Skeletal muscle tissue (tissue), 3 donors: ENCODE measurements at regions not wholly inside any gene's neighbourhood (a gene's known extent, or its start where the extent isn't known, plus 50 kb on each side); places are given as distances from the start of the nearest gene placed in this dataset.
"Not testable (repeated sequence)": the region's sequence is repeated elsewhere in the genome, so short reads cannot be mapped to it uniquely, and the experiment has no call there.

Experiments
- H3K27ac ChIP-seq: one replicate; pipeline ENCODE4 v1.7.0; 2013; ENCODE audit warnings: mild to moderate bottlenecking, low read depth, low read length, inconsistent platforms
- H3K27me3 ChIP-seq, 3 donors: one replicate each; pipeline ENCODE4 v1.7.0; 2013; ENCODE audit warnings: low read length in 3 of 3; ENCODE audit not compliant: control insufficient read depth in 3 of 3, insufficient read depth in 3 of 3
- H3K36me3 ChIP-seq, 3 donors: one replicate each; pipeline ENCODE4 v1.7.0; 2013; ENCODE audit warnings: low read length in 3 of 3; ENCODE audit not compliant: control insufficient read depth in 3 of 3, insufficient read depth in 3 of 3
- H3K4me1 ChIP-seq, 3 donors: one replicate each; pipeline ENCODE4 v1.7.0; 2013; ENCODE audit warnings: low read length in 3 of 3, mild to moderate bottlenecking in 3 of 3; ENCODE audit not compliant: control insufficient read depth in 3 of 3, insufficient read depth in 3 of 3
- H3K4me3 ChIP-seq, 3 donors: one replicate each; pipeline ENCODE4 v1.7.0; 2013; ENCODE audit warnings: low read length in 3 of 3
- H3K9ac ChIP-seq, 3 donors: one replicate each; pipeline ENCODE4 v1.7.0; 2013; ENCODE audit warnings: low read length in 3 of 3, mild to moderate bottlenecking in 3 of 3, moderate library complexity in 2 of 3, low read depth in 1 of 3
- H3K9me3 ChIP-seq, 3 donors: one replicate each; pipeline ENCODE4 v1.7.0; 2013; ENCODE audit warnings: low read length in 3 of 3; ENCODE audit not compliant: control insufficient read depth in 3 of 3
- donor health status: Osteomylitis.

DNA sequence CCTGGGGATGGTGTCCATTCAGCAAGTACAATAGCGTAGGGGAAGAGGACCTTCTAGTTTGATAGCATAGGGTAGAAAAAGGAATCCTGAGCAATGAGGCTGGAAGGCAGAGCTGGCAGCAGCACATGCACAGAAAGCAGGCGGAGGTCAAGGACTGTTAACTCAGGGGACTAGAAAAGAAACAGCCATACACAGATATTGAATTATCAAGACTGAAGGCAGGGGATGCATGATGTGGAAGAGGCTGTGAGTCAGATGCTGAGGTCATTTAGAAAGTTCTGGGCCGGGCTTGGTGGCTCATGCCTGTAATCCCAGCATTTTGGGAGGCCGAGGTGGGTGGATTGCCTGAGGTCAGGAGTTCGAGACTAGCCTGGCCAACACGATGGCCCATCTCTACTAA is 65.6 kb downstream of the OPTC start:
- Histone ChIP-seq H3K9me3 (no peaks in the 10 kb centered on the region), H3K36me3 (no peaks in the 10 kb centered on the region), H3K27ac (peak overlapping the region; percentile 84), H3K4me3 (no peak overlapping the region), H3K9ac (no peak overlapping the region), H3K27me3 (no peaks in the 10 kb centered on the region), H3K4me1 (peaks cover 42 to 47% (median 46%) of the 10 kb centered on the region in 3 donors)

DNA sequence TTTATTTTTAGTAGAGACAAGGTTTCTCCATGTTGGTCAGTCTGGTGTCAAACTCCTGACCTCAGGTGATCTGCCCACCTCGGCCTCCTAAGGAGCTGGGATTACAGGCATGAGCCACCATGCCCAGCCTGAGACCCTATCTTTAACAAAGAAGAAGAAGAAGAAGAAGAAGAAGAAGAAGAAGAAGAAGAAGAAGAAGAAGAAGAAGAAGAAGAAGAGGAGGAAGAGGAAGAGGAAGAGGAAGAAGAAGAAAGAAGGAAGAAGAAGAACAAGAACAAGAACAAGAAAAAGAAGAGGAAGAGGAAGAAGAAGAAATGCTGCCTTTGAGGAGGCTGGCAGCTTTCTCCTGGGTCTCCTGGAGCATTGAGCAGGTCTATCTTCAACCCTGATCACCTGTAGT is 64.9 kb upstream of the ATP2B4 start:
- not testable (repeated sequence) for H3K9ac ChIP-seq, H3K36me3 ChIP-seq, H3K4me3 ChIP-seq, H3K9me3 ChIP-seq, H3K27me3 ChIP-seq, H3K27ac ChIP-seq
- H3K4me1 ChIP-seq = peaks cover 26 to 28% (median 28%) of the 10 kb centered on the region in 3 donors

DNA sequence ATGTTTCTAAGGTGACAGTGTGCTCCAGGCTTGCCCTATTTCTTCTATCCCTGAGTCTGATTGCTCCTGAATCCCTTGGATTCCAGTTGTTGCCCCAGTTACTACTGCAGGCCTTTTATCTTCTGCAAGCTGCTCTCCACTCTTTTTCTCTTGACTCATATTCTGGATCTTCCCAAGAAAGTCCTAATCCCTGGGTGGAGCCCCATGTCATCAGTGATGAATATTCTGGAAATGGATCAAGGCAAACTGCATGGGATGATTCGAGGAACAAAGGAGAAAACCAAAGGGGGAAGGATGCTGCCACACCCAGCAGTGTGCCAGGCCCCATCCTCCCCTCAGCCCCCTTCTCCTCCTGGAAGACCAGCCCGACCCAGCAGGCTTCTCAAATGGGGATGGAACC is 63.3 kb upstream of the ATP2B4 start:
- Histone ChIP-seq H3K36me3 (no peaks in the 10 kb centered on the region), H3K9ac (no peak overlapping the region), H3K9me3 (no peaks in the 10 kb centered on the region), H3K27ac (no peak overlapping the region), H3K4me1 (peaks cover 12 to 13% (median 13%) of the 10 kb centered on the region in 3 donors), H3K4me3 (no peak overlapping the region), H3K27me3 (no peaks in the 10 kb centered on the region)

DNA sequence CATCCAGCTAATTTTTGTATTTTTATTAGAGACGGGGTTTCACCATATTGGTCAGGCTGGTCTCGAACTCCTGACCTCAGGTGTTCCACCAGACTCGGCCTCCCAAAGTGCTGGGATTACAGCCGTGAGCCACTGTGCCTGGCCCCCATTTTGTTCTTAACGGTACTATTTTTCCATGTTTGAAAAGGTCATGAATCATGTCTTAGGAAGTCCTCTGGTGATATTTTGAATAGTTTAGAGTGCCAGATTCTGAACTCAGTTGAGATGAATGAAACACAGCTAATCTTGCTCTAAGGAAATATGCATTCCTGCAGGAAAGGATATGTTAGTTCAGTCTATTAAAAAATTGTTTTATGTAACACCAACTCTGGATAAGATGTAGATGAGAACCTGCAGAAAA is 62.6 kb upstream of the ATP2B4 start:
- Histone ChIP-seq H3K9ac (no peak overlapping the region), H3K27me3 (no peaks in the 10 kb centered on the region), H3K4me3 (no peak overlapping the region), H3K4me1 (peaks cover 5 to 6% (median 6%) of the 10 kb centered on the region in 3 donors), H3K36me3 (no peaks in the 10 kb centered on the region), H3K27ac (no peak overlapping the region), H3K9me3 (no peaks in the 10 kb centered on the region)

DNA sequence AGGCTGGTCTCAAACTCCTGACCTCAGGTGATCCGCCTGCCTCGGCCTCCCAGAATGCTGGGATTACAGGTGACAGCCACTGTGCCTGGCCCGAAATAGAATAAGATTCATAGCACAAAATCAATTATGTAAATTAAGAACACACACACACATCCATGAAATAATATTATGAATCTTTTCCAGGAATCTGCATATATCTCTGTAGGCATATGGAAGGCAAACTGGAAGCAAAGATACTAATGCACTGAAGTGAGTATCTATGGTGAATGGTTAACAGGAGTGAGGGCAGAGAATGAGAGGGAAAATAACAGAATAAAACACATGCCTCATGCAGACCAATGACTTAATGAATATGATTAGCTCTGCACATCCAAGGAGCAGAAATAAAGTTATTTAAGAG is 61.6 kb upstream of the ATP2B4 start:
- Histone ChIP-seq H3K27me3 (peaks cover 0 to 3% (median under 1%) of the 10 kb centered on the region in 3 donors), H3K4me1 (no peaks in the 10 kb centered on the region), H3K9me3 (no peaks in the 10 kb centered on the region), H3K27ac (no peak overlapping the region), H3K36me3 (no peaks in the 10 kb centered on the region), H3K4me3 (no peak overlapping the region), H3K9ac (no peak overlapping the region)

DNA sequence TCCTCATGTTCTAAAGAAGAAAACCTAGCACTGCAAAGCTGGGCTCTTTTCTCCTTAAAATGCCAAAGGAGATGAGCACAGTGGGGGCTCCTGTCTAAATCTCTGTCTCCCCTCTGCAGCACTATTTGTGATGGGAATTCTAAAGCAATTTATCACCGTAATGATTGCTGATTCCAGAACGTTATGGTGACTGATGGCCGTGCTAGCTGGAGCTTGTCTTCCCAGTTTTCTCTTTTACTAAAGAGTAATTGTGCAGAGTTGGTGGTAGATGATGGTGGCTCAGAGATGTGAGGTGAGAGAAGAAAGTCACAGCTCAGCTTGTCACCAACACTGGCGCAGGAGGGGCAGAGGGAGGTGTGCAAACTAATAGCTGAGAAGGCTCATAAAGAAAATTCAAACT is 60.7 kb upstream of the ATP2B4 start:
- no peak overlapping the region for H3K4me3 ChIP-seq
- H3K9ac ChIP-seq = no peak overlapping the region
- no peaks in the 10 kb centered on the region for H3K9me3 ChIP-seq
- H3K36me3 ChIP-seq = no peaks in the 10 kb centered on the region
- H3K27ac ChIP-seq = no peak overlapping the region
- H3K27me3 ChIP-seq = peaks cover 0 to 4% (median 3%) of the 10 kb centered on the region in 3 donors
- H3K4me1 ChIP-seq = no peaks in the 10 kb centered on the region

DNA sequence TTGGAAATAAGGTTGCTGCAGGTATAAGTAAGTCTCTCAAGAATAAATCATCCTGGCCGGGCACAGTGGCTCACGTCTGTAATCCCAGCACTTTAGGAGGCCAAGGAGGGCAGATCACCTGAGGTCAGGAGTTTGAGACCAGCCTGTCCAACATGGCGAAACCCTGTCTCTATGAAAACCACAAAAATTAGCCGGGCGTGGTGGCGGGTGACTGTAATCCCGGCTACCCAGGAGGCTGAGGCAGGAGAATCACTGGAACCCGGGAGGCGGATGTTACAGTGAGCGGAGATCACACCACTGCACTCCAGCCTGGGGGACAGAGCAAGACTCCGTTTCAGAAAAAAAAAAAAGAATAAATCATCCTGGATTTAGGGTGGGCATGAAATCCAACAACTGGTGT is 59.7 kb upstream of the ATP2B4 start:
- not testable (repeated sequence) for H3K4me1 ChIP-seq, H3K9ac ChIP-seq, H3K9me3 ChIP-seq, H3K27me3 ChIP-seq, H3K4me3 ChIP-seq, H3K27ac ChIP-seq, H3K36me3 ChIP-seq

DNA sequence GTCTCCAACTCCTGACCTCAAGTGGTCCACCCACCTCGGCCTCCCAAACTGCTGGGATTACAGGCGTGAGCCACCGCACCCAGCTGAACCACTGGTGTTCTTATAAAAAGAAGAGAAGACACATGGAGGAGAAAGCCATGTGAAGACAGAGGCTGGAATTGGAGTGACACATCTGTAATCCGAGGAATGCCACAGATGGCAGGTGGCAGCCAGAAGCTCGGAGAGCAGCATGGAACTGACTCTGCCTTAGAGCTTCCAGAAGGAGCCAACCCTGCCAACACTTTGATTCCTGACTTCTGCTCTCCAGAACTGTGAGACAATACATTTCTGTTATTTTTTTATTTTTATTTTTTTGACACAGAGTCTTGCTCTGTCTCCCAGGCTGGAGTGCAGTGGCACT is 59.0 kb upstream of the ATP2B4 start:
- Histone ChIP-seq H3K9me3 (no peaks in the 10 kb centered on the region), H3K36me3 (no peaks in the 10 kb centered on the region), H3K4me3 (no peak overlapping the region), H3K27ac (no peak overlapping the region), H3K9ac (no peak overlapping the region), H3K27me3 (peaks cover 0 to 4% (median 3%) of the 10 kb centered on the region in 3 donors), H3K4me1 (no peaks in the 10 kb centered on the region)

DNA sequence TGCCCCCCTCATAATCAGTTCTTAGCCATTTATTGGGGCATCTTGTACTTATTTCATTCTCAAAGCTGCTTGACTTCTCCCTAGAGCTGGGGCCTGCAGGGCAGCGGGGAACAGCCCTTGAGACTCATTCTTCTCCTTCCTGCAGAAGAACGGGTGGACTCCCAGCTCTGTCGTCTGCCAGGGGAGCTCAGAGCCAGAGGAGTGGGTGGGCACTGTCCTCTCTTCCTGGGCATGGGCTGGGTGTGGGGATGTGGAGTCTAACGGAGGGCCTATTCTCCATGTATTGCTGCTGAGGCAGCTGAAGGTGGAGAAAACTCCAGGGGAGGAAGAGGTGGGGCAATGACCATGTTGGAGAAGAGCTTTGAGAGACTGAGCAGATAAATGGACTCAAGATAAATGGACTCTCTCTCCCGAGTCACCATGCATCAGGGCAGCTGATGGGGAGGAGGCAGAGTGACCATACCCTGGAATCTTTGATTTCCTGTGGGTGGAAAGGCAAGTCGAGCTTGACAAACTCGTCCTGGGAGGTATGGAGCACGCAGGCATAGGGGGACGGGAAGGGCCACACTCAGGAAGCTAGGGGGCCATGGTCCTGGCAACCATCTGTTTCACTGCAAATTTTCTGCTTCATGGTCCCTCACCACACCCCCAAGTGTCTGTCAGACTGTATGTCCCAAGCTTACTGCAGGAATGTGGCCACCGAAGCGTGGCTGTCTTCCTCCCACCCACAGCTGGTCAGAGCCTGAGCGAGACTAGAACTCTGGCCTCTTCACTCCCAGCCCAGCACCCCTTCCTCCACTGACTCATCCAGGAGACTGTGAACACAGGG is 56.9 kb upstream of the ATP2B4 start:
- Histone ChIP-seq H3K9ac (no peak overlapping the region), H3K4me3 (no peak overlapping the region), H3K27ac (no peak overlapping the region), H3K27me3 (peaks cover 0 to 4% (median 3%) of the 10 kb centered on the region in 3 donors), H3K36me3 (no peaks in the 10 kb centered on the region), H3K9me3 (no peaks in the 10 kb centered on the region), H3K4me1 (no peaks in the 10 kb centered on the region)

DNA sequence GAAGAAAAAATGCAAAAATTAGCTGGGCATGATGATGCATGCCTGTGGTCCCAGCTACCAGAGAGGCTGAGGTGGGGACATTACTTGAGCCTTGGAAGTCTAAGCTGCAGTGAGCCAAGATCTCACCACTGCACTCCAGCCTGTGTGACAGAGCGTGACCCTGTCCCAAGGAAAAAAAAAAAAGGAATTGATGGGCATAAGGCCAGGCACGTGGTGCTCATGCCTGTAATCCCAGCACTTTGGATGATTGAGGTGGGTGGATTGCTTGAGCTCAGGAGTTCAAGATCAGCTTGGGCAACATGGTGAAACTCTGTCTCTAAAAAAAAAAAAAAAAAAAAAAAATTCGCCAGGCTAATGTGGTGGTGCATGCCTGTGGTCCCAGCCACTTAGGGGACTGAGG is 55.8 kb upstream of the ATP2B4 start:
- Histone ChIP-seq H3K4me3 (no peak overlapping the region), H3K27ac (no peak overlapping the region), H3K9ac (no peak overlapping the region), H3K27me3 (peaks cover 0 to 4% (median 3%) of the 10 kb centered on the region in 3 donors), H3K36me3 (no peaks in the 10 kb centered on the region), H3K4me1 (no peaks in the 10 kb centered on the region), H3K9me3 (no peaks in the 10 kb centered on the region)
